ENCODE measurements at regions not wholly inside any gene's neighbourhood (a gene's known extent, or its start where the extent isn't known, plus 50 kb on each side); places are given as distances from the start of the nearest gene placed in this dataset.

DNA sequence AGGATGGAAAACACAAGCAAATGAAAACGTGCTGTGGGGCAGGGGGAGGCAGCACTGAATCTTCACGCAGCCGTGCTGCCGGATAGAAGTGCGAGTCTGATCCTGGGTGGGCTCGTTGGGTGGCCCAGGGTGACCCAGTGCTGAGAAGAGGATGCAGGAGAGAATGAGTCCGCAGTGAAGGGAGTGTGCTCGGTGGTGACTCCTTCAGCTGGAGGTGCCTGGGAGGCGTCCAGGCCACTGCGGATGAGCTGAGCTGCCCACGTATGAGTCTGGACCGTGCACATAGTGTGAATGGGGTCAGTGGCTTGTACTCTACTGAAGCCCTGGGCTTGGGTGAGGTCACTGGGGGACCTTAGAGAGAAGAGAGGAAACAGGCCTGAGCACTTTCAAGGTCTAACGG is 190.0 kb upstream of the MGMT start:
- TF ChIP-seq POLR2A (IDR thresholded peaks at IDR 0.05; ENCODE audit: low read length), result no peak
- no peak for TF ChIP-seq GATA1 (IDR thresholded peaks at IDR 0.05; ENCODE audit: low read depth, low read length)

All from erythroblast (primary cell).